ENCODE measurements at regions not wholly inside any gene's neighbourhood (a gene's known extent, or its start where the extent isn't known, plus 50 kb on each side); places are given as distances from the start of the nearest gene placed in this dataset.

- ATAC-seq (ENCODE audit: low FRiP score) (no peak), DNase-seq (ENCODE audit: low spot score) (no peak)
- no peak for TF ChIP-seq CTCF (IDR thresholded peaks at IDR 0.05)
These were observed 224.2 kb downstream of the RBM43 start for GRCh38 chr2:151037434-151037833.

- ATAC-seq (ENCODE audit: low FRiP score) (no peak), DNase-seq (ENCODE audit: low spot score) (no peak)
- TF ChIP-seq CTCF (IDR thresholded peaks at IDR 0.05): no peak
These were observed 228.1 kb downstream of the RBM43 start for GRCh38 chr2:151033271-151034248.

- TF ChIP-seq CTCF (IDR thresholded peaks at IDR 0.05): no peak
- no peak for DNase-seq (ENCODE audit: low spot score)
- no peak for ATAC-seq (ENCODE audit: low FRiP score)
These were observed 228.9 kb downstream of the RBM43 start for GRCh38 chr2:151032741-151033191.

- DNase-seq (ENCODE audit: low spot score): no peak
- TF ChIP-seq CTCF (IDR thresholded peaks at IDR 0.05): no peak
- no peak for ATAC-seq (ENCODE audit: low FRiP score)
These were observed 230.9 kb downstream of the RBM43 start for GRCh38 chr2:151030663-151031230.

GRCh38 chr2:151029406-151030157 is 232.1 kb downstream of the RBM43 start:
- DNase-seq (ENCODE audit: low spot score) (no peak), ATAC-seq (ENCODE audit: low FRiP score) (no peak)
- TF ChIP-seq CTCF (IDR thresholded peaks at IDR 0.05): no peak

GRCh38 chr2:151028691-151029176 is 232.9 kb downstream of the RBM43 start:
- ATAC-seq (ENCODE audit: low FRiP score): no peak
- no peak for DNase-seq (ENCODE audit: low spot score)
- no peak for TF ChIP-seq CTCF (IDR thresholded peaks at IDR 0.05)

Measured in omental fat pad (tissue), 3 donors.